ENCODE measurements at regions not wholly inside any gene's neighbourhood (a gene's known extent, or its start where the extent isn't known, plus 50 kb on each side); places are given as distances from the start of the nearest gene placed in this dataset.
"Not testable (repeated sequence)": the region's sequence is repeated elsewhere in the genome, so short reads cannot be mapped to it uniquely, and the experiment has no call there.

- Histone ChIP-seq H3K27ac (no peak overlapping the region), H3K27me3 (no peaks in the 10 kb centered on the region), H3K36me3 (no peaks in the 10 kb centered on the region), H3K4me1 (ENCODE audit: low read depth) (no peaks in the 10 kb centered on the region), H3K4me3 (no peak overlapping the region), H3K9me3 (ENCODE audit: low read depth) (no peaks in the 10 kb centered on the region)
- no peak for DNase-seq (ENCODE audit: low read depth in 1 of 2, low spot score in 1 of 2)
- TF ChIP-seq, protein P1, sequence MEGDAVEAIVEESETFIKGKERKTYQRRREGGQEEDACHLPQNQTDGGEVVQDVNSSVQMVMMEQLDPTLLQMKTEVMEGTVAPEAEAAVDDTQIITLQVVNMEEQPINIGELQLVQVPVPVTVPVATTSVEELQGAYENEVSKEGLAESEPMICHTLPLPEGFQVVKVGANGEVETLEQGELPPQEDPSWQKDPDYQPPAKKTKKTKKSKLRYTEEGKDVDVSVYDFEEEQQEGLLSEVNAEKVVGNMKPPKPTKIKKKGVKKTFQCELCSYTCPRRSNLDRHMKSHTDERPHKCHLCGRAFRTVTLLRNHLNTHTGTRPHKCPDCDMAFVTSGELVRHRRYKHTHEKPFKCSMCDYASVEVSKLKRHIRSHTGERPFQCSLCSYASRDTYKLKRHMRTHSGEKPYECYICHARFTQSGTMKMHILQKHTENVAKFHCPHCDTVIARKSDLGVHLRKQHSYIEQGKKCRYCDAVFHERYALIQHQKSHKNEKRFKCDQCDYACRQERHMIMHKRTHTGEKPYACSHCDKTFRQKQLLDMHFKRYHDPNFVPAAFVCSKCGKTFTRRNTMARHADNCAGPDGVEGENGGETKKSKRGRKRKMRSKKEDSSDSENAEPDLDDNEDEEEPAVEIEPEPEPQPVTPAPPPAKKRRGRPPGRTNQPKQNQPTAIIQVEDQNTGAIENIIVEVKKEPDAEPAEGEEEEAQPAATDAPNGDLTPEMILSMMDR (IDR thresholded peaks at IDR 0.05; ENCODE audit: low read depth, low read length) = no peak
These were observed 151.7 kb upstream of the PTPRG start for GRCh38 chr3:61409638-61410037.

DNA sequence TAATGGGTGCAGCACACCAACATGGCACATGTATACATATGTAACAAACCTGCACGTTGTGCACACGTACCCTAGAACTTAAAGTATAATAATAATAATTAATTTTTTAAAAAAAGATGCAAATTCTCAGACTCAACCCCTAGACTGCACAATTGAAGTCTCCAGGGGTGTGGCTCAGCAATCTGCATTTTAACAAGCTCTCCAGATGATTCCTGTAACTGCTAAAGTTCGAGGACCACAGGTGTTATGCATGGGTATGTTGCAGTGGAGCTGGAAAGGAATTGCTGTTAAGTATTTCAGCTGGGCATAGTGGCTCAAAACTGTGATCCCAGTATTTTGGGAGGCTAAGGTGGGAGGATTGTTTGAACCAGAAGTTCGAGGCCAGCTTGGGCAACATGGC is 151.0 kb upstream of the PTPRG start:
- H3K36me3 ChIP-seq; DNase-seq (ENCODE audit: low read depth in 1 of 2, low spot score in 1 of 2); H3K9me3 ChIP-seq (ENCODE audit: low read depth); H3K27me3 ChIP-seq; H3K4me1 ChIP-seq (ENCODE audit: low read depth); H3K4me3 ChIP-seq; H3K27ac ChIP-seq: not testable (repeated sequence)

DNA sequence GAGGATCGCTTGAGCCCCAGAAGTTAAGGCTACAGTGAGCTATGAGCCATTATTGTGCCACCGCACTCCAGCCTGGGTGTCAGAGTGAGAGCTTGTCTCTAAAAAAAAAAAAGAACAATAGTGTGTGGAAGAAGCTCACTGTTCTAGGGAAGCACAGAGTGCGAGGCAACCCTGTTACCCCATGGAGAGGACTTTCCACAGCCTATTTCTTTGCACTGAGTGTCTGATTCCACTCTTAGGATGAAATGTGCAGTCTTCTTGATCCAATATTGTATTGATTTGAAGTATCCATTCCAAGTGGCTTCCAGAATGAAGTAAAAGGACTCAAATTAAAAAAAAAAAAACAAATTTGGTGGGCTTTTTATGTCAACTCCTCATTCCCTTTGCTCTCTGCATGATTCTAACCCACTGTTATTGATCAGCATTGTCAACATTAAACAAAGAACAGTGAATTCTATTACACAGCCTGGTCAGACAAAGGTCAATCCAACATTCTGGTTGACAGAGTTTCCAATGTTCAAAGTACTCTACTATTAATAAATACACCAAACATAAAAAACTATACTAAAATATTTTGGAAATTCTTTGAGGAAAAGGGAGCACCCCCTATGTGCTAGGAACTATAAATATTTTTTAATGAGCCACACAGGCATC is 150.2 kb upstream of the PTPRG start:
- no peak overlapping the region for H3K27ac ChIP-seq
- no peaks in the 10 kb centered on the region for H3K27me3 ChIP-seq
- no peaks in the 10 kb centered on the region for H3K36me3 ChIP-seq
- TF ChIP-seq, protein P1 (IDR thresholded peaks at IDR 0.05; ENCODE audit: low read depth, low read length) = no peak
- H3K4me3 ChIP-seq = no peak overlapping the region
- DNase-seq (ENCODE audit: low read depth in 1 of 2, low spot score in 1 of 2) = no peak
- H3K4me1 ChIP-seq (ENCODE audit: low read depth) = no peaks in the 10 kb centered on the region
- no peaks in the 10 kb centered on the region for H3K9me3 ChIP-seq (ENCODE audit: low read depth)

DNA sequence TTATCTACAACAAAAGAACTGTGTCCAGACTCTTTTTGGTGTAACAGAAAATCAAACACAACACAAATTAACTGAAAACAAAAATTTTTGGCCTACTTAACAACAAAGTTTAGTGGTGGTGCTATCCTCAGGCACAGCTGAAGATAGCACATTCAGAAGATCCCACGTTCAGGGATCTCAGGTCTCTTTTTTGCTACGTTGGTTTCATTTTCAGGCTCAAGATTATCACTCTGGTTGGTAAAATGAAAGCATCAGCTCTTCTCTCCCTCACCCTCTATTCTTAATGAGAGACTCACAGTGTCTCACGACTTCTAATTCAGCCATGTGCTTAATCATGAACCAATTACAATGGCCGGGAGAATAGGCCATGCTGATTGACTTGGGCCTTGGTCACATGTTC is 146.9 kb upstream of the PTPRG start:
- TF ChIP-seq, protein P1 (IDR thresholded peaks at IDR 0.05; ENCODE audit: low read depth, low read length) = no peak
- Histone ChIP-seq H3K27ac (no peak overlapping the region), H3K9me3 (ENCODE audit: low read depth) (no peaks in the 10 kb centered on the region), H3K36me3 (no peaks in the 10 kb centered on the region), H3K27me3 (no peaks in the 10 kb centered on the region), H3K4me1 (ENCODE audit: low read depth) (no peaks in the 10 kb centered on the region), H3K4me3 (no peak overlapping the region)
- no peak for DNase-seq (ENCODE audit: low read depth in 1 of 2, low spot score in 1 of 2)

- H3K4me1 ChIP-seq (ENCODE audit: low read depth) = no peaks in the 10 kb centered on the region
- H3K27ac ChIP-seq = no peak overlapping the region
- no peak overlapping the region for H3K4me3 ChIP-seq
- H3K27me3 ChIP-seq = no peaks in the 10 kb centered on the region
- H3K36me3 ChIP-seq = no peaks in the 10 kb centered on the region
- H3K9me3 ChIP-seq (ENCODE audit: low read depth) = no peaks in the 10 kb centered on the region
- DNase-seq (ENCODE audit: low read depth in 1 of 2, low spot score in 1 of 2) = no peak
- TF ChIP-seq, protein P1 (IDR thresholded peaks at IDR 0.05; ENCODE audit: low read depth, low read length) = no peak
These were observed 146.2 kb upstream of the PTPRG start for GRCh38 chr3:61415201-61415600.

- TF ChIP-seq, protein P1 (IDR thresholded peaks at IDR 0.05; ENCODE audit: low read depth, low read length) = no peak
- H3K36me3 ChIP-seq = no peaks in the 10 kb centered on the region
- H3K27ac ChIP-seq = no peak overlapping the region
- no peaks in the 10 kb centered on the region for H3K4me1 ChIP-seq (ENCODE audit: low read depth)
- no peaks in the 10 kb centered on the region for H3K9me3 ChIP-seq (ENCODE audit: low read depth)
- DNase-seq (ENCODE audit: low read depth in 1 of 2, low spot score in 1 of 2) = no peak
- H3K4me3 ChIP-seq = no peak overlapping the region
- H3K27me3 ChIP-seq = no peaks in the 10 kb centered on the region
These were observed 144.8 kb upstream of the PTPRG start for GRCh38 chr3:61416618-61417017.

All from cardiac muscle cell (in vitro differentiated cells and primary cell).